ENCODE measurements at regions not wholly inside any gene's neighbourhood (a gene's known extent, or its start where the extent isn't known, plus 50 kb on each side); places are given as distances from the start of the nearest gene placed in this dataset.

- Histone ChIP-seq H3K9me3 (no peaks in the 10 kb centered on the region), H3K36me3 (no peaks in the 10 kb centered on the region), H3K27me3 (no peaks in the 10 kb centered on the region), H3K4me1 (no peaks in the 10 kb centered on the region), H3K4me3 (no peak overlapping the region), H3K27ac (no peak overlapping the region)
- no peak for DNase-seq
- WGBS, 2 donors: 91 to 100% methylated on average over 1 of the region's 1 CpG
- intact Hi-C loops (cut with DNase I): no loop called here
- TF ChIP-seq POLR2A (IDR thresholded peaks at IDR 0.05) (no peak), EP300 (IDR thresholded peaks at IDR 0.05) (no peak), POLR2AphosphoS5 (IDR thresholded peaks at IDR 0.05) (no peak), CTCF (IDR thresholded peaks at IDR 0.05) (no peak)
These were observed 194.2 kb upstream of the SLITRK2 start for GRCh38 chrX:145623453-145623852.

- intact Hi-C loops (cut with DNase I): no loop called here
- Histone ChIP-seq H3K9me3 (no peaks in the 10 kb centered on the region), H3K27ac (no peak overlapping the region)
These were observed 187.5 kb upstream of the SLITRK2 start for GRCh38 chrX:145630081-145630480.

GRCh38 chrX:145630806-145631435 lies 186.7 kb upstream of the SLITRK2 start:
- H3K27me3 ChIP-seq: no peaks in the 10 kb centered on the region
- no peak for TF ChIP-seq CTCF (IDR thresholded peaks at IDR 0.05)
- TF ChIP-seq POLR2AphosphoS5 (IDR thresholded peaks at IDR 0.05): no peak
- TF ChIP-seq POLR2A (IDR thresholded peaks at IDR 0.05): no peak
- no peak for TF ChIP-seq EP300 (IDR thresholded peaks at IDR 0.05)
- no peaks in the 10 kb centered on the region for H3K4me1 ChIP-seq
- H3K4me3 ChIP-seq: no peak overlapping the region
- no peaks in the 10 kb centered on the region for H3K9me3 ChIP-seq
- no peaks in the 10 kb centered on the region for H3K36me3 ChIP-seq
- 95 to 96% methylated on average over 40 of the region's 40 CpGs for WGBS, 2 donors
- intact Hi-C loops (cut with DNase I): no loop called here
- no peak overlapping the region for H3K27ac ChIP-seq
- DNase-seq: no peak

More at GRCh38 chrX:145630081-145630480, 187.5 kb upstream of the SLITRK2 start:
- TF ChIP-seq EP300 (IDR thresholded peaks at IDR 0.05): no peak
- TF ChIP-seq CTCF (IDR thresholded peaks at IDR 0.05): no peak
- no peak for TF ChIP-seq POLR2A (IDR thresholded peaks at IDR 0.05)
- TF ChIP-seq POLR2AphosphoS5 (IDR thresholded peaks at IDR 0.05): no peak
- Histone ChIP-seq H3K4me3 (no peak overlapping the region), H3K4me1 (no peaks in the 10 kb centered on the region), H3K36me3 (no peaks in the 10 kb centered on the region), H3K27me3 (no peaks in the 10 kb centered on the region)
- WGBS, 2 donors: 92 to 95% methylated on average over 21 of the region's 21 CpGs
- no peak for DNase-seq

- 96 to 97% methylated on average over 29 of the region's 29 CpGs for WGBS, 2 donors
- DNase-seq: no peak
- no peaks in the 10 kb centered on the region for H3K27me3 ChIP-seq
- H3K36me3 ChIP-seq: no peaks in the 10 kb centered on the region
- intact Hi-C loops (cut with DNase I): no loop called here
- H3K27ac ChIP-seq: no peak overlapping the region
- no peak for TF ChIP-seq CTCF (IDR thresholded peaks at IDR 0.05)
- TF ChIP-seq EP300 (IDR thresholded peaks at IDR 0.05): no peak
- no peak for TF ChIP-seq POLR2AphosphoS5 (IDR thresholded peaks at IDR 0.05)
- TF ChIP-seq POLR2A (IDR thresholded peaks at IDR 0.05): no peak
- no peaks in the 10 kb centered on the region for H3K4me1 ChIP-seq
- H3K9me3 ChIP-seq: no peaks in the 10 kb centered on the region
- H3K4me3 ChIP-seq: no peak overlapping the region
These were observed 186.1 kb upstream of the SLITRK2 start for GRCh38 chrX:145631461-145631951.

GRCh38 chrX:145654486-145654885 lies 163.1 kb upstream of the SLITRK2 start:
- Histone ChIP-seq H3K27me3 (no peaks in the 10 kb centered on the region), H3K4me1 (no peaks in the 10 kb centered on the region), H3K9me3 (peaks cover 0 to 4% (median 0%) of the 10 kb centered on the region in 4 donors), H3K27ac (no peak overlapping the region), H3K4me3 (no peak overlapping the region), H3K36me3 (no peaks in the 10 kb centered on the region)
- WGBS, 2 donors: 88% methylated on average over 5 of the region's 5 CpGs
- TF ChIP-seq EP300 (IDR thresholded peaks at IDR 0.05): no peak
- TF ChIP-seq CTCF (IDR thresholded peaks at IDR 0.05): no peak
- no peak for TF ChIP-seq POLR2A (IDR thresholded peaks at IDR 0.05)
- no peak for TF ChIP-seq POLR2AphosphoS5 (IDR thresholded peaks at IDR 0.05)
- no peak for DNase-seq
- intact Hi-C loops (cut with DNase I): no loop called here
